ENCODE measurements at regions not wholly inside any gene's neighbourhood (a gene's known extent, or its start where the extent isn't known, plus 50 kb on each side); places are given as distances from the start of the nearest gene placed in this dataset.

DNA sequence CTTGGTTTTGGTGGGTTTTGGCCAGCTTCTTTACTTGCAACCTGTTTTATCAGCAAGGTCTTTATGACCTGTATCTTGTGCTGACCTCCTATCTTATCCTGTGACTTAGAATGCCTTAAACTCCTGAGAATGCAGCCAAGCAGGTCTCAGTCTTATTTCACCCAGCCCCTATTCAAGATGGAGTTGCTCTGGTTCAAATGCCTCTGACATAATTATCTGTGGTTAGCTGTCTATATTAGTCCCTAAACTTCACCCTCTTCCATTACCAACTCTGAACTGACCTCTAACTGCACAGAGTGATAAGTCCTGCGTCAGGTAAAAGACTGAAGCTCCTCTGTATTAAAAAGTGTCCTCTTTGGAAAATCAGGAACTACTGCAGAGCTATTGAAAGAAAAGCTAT is 61.9 kb upstream of the CD96 start:
- DNase-seq, result no peak

DNA sequence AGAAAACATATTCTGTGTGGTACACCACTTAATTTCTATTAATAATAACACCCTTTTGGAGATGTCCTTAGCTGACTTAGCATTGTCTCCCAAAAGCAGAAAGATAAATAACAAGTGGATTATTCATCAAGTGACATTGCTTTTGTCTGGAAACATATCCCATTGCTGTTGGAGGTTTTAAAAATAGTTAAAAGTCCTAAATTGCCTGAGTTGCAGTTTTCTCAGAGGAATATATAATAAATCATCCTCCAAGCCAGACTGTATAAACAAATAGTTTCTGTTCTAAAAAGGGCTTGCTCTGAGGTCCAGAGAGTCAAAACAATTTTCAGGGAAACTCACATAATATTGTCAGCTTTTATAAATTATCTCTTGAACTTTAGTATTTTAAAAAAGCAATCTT is 60.4 kb upstream of the CD96 start:
- no peak for DNase-seq

DNA sequence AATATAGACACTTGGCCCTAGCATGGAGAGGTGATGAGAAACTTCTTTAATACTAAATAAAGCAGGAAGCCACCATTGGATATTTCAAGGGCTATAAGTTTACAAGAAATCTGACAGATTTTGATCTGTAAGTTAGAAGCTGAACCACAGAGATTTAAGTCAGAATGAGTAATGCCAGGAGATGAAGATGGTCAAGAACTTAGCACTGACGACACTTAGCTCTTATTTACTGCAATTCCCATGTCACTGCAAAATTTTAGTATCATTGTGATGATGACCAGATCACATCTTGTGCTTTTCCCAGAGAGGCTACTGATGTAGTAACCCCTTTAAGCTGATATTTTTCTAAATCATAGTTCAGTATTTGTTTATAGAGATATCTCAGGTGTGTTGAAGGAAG is 59.4 kb upstream of the CD96 start:
- DNase-seq, result no peak

DNA sequence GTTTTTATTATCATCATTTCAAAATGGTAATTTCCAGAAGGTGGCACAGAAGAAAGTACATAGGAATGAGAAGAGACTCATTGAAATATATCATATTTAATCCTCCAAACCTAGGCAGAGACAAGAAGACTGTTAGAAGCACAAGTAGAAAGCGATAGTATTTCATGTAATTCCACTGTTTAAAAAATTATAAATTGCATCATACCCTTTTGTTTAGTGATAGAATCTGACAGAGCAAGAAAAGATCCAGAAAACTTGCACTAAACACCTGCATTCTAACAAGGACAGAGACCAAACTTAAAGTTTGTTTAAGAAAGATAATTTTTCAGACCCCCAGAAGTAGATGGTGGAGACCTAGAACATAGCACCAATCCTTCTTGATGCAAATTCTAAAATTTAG is 56.9 kb upstream of the CD96 start:
- no peak for DNase-seq
